HG03571 (cell line): ENCODE measurements at regions not wholly inside any gene's neighbourhood (a gene's known extent, or its start where the extent isn't known, plus 50 kb on each side); places are given as distances from the start of the nearest gene placed in this dataset.
"Not testable (repeated sequence)": the region's sequence is repeated elsewhere in the genome, so short reads cannot be mapped to it uniquely, and the experiment has no call there.

Source experiments
- ATAC-seq: cut with Tn5 transposase; IDR thresholded peaks from one replicate; pipeline ENCODE4 v1.9.1; 2021; ENCODE audit not compliant: unreplicated experiment

GRCh38 chr9:107586493-107586892, 96.9 kb upstream of the KLF4 start:
- no peak for ATAC-seq

DNA sequence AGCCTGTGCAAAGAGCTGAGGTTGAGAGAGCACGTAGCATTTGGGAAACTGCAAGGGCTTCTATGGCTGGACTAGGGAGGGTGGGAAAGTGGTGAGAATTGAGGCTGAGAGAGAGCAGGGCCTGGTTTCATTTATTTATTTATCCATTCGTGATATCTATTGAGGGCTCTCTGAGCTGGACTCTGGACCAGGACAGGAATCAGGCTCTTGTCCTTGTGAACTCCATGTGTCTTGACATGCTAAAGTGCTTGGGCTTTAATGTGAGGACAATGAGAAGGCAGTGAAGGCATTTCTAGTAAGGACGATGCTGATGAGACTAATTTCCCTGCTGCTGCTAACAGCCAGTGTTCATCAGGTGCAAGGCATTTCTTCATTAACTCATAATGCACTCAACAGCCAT, 95.9 kb upstream of the KLF4 start:
- no peak for ATAC-seq

DNA sequence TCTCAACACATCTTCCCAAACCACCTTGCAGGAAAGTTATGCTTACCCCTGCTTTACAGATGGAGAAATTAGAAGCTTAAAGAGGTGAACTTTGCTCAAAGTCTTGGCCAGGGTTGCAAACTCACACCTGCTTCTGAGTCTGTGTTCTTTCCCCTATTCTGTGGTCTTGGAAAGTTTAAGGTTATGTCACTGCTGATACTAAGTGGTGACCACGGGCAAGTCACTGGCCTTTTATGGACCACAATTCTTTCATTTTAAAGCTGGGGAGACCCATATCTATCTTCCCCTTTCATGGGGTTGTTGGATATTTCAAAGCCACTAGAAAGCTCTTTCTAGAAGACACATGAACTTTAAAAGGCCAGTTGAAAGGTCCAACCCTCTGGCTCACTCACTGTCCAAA, 95.4 kb upstream of the KLF4 start:
- no peak for ATAC-seq

- no peak for ATAC-seq
Measured at GRCh38 chr9:107584186-107584585, 94.6 kb upstream of the KLF4 start.

DNA sequence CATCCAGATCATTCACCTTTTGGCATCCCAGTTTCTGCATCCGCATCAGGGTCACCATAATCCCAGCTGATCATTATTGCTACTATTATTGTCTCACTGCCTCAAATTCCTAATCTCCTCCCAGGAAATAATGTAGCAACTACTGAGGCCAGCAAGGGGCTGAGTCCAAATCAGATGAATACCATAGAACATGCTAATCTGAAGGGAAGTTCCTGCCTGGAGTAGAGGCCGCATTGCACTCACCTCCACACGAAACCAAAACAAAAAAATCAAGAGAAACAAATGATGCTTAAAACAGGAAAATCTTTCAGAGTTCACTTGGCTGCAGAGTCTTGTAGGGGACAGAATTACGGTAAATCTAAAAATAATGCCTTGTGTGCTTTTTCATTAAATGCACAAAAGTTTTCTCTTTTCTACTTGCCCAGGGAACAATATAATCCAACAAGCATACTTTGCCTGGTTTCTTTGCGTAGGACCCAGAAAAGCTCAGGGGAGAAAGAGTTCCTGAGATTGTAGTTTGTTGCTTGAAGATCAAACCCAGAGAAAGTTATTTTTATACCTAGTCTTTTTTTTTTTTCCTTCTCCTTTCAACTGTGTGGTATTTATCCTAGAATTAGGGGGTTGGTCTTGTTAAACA, 87.7 kb upstream of the KLF4 start:
- ATAC-seq = no peak

DNA sequence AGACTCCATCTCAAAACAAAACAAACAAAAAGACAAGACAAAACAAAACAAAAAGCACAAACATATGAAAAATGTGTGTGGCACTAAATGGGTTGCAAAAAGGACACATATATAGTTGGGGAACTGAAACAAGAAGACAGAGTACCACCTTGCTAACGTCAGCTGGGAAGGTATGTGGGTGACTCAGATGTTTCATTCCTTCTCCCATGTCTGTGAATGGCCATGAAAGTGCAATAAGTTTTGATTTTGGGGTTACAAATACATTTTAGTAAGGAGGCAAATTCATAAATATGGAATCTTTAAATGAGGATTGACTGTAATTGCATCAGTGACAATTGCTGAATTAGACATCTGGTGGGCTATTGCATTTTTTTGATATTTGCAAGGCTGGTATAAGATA, 81.6 kb upstream of the KLF4 start:
- no peak for ATAC-seq

DNA sequence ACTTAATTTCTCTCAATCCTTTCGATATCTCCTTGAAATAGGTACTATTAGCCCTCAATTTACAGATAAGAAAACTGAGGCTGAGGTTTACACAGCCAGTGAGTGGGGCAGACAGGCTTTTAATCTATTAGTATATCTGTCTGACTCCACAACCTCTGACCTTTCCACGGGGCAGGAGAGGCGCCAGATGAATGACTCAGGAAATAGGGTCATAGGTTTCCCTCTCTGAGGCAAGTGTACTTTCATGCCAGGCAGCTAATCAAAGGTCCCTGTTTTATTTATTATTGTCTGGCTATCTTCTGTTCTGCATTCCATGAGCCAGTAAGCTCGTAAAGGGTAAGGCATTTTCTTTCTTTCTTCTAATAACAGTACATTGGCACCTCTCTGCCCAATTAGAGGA, 79.6 kb upstream of the KLF4 start:
- ATAC-seq = no peak

DNA sequence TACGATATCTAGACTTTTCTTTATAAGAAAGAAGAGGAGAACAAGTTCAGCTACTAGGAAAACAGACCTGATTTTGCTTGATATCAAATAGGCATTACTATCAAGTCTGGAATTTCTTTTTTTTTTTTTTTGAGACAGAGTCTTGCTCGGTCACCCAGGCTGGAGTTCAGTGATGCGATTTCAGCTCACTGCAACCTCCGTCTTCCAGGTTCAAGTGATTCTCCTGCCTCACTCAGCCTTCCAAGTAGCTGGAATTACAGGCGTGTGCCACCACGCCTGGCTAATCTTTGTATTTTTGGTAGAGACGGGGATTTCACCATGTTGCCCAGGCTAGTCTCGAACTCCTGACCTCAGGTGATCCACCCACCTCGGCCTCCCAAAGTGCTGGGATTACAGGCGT, 78.8 kb upstream of the KLF4 start:
- not testable (repeated sequence) for ATAC-seq

DNA sequence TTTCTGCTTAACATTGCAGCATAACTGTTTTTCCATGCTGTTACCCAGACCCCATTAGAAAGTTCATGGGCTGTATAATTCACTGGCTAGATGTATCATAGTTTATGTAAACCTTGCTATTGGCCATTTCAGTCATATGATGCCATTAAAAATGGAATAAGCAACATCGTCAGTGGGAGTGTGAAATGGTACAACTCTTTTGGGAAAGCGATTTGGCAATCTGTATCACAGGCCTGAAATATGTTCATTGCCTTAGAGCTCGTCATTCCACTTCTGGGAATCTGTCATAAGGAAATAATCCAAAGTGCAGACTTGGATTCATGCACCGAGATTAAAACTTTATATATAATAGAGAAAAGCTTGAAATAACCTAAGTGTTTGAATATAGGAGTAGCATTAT, 77.9 kb upstream of the KLF4 start:
- ATAC-seq = no peak

GRCh38 chr9:107566611-107567061, 77.1 kb upstream of the KLF4 start:
- ATAC-seq = no peak

GRCh38 chr9:107562798-107563197, 73.2 kb upstream of the KLF4 start:
- no peak for ATAC-seq

DNA sequence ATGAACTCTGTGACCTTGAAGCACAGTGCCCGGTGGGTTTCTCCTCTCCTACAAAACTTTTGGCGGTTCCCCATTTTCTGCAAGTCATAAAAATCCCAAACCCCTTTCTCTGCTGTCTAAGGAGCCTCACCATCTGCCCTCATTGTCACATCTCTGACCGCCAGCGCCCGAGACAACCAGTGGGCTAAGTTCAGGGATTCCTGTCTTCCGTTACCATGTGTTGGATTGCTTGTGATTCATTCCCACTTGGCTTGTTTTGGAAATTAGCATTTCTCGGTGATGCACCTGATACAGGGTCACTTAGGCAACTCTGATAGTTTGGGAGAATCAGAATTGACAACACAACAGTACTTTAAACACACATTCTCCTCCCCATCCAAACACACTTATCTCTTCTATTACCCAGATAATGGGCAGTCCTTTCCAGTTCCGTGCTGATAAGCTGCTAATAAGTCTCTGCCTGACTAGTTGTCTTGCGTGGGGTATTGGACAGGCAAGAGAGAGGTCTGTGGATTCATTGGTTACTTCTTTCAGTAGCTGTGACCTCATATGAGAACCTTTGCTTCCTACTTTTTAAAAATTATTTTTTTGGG, 70.0 kb upstream of the KLF4 start:
- no peak for ATAC-seq

DNA sequence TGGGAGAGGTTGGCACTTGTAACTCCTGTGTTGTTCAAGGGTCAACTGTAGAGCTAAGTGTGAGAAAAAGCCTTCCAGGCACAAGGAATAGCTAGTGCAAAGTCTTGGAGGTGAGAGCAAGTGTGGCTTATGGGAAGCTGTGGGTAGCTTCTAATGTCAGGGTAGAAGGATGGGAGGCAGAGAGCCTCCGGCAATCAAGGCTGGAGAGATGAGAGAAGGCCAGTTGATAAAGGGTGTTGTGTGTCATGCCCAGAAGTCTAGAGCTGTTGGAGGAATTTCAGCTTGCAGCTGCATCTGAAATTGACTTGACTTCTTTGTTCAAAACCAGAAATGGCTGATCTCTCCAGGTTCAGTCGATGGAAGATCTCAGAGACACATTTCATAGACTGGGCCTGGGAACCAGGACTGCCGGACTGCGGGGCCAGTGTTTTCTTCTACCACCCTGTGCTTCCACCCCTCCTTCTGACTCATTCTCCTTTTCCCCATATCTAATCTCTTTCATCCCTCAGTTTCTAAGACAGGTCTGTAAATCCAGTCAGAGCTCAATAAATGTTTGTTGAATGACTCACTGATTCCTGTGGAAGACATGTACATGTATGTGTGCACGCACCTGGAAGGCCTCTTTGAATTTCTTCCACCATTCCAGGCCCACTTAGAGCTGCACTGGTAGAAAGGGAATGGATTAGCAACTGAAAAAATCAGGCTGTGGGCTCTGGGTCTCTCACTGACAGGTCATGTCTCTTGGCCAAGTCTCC, 67.8 kb upstream of the KLF4 start:
- ATAC-seq = no peak

DNA sequence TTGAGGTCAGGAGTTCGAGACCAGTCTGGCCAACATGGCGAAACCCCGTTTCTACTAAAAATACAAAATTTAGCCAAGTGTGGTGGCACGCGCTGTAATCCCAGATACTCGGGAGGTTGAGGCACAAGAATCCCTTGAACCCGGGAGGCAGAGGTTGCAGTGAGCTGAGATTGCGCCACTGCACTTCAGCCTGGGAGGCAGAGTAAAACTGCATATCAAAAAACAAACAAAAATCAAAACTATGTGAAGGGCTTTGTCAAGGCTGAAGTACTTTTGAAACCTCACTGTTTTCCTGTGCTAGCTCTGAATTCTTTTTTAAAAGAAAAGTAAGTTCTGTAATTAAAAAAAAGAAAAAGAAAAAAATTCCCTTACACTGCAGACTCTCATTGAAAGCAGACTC, 65.1 kb upstream of the KLF4 start:
- no peak for ATAC-seq

DNA sequence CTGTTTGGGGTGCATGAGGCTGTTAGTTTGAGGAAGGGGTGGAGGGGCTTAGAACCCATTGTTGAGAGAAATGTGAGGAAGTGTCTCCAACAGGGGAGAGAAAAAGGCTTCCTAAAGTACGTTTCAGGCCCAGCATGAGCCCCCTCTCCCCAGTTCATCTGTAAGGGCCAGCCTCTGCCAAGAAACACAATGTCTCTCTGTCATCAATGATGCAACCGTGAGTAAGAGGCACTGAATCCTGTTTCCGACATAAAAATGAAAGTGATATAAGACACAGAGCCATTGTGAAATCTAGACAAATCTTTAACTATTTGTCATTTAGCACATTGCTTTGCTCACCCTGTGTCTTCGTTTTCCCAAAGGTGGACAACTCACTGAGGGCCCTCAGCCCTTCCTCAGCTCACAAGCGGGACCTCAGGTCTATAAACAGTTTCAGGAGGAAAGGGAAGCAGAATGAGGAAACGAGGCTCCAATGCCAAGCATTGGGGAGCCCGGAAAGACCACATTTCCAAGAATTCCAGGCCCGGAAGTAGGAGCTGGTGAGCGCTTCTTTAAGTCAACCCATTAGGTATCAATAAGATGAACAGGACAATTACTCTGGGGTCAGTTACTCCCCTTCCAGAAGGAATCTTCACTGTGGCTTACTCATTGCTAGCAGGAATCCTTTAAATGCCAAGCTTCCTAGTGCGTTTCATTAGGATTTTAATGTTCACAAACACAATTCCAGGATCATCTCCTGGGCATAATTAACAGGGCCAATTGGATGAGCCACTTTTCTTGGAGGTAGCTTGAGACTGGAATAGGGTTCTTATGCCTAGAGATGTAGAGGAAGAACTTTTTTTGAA, 59.0 kb upstream of the KLF4 start:
- no peak for ATAC-seq

GRCh38 chr9:107547772-107548297, 58.3 kb upstream of the KLF4 start:
- ATAC-seq = no peak

- ATAC-seq = no peak
Measured at GRCh38 chr9:107547303-107547702, 57.7 kb upstream of the KLF4 start.

DNA sequence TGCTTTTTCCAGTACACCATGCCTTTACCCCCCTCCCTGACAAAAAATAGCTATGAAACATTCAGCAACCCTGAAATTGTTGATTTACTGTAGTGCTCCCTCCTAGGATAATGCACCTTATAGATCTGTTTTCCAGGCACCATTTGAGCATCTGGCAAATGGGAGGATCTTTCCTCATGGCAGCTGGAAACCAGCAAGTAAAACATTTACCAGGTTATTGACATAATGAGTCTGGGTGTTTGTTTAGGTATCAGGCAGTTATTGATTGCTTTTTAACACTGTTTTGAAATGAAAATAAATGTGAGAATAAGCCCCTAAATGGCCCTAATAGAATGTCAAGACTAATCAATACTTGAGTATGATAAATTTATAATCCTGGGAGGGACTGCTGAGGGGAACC, 57.3 kb upstream of the KLF4 start:
- no peak for ATAC-seq

DNA sequence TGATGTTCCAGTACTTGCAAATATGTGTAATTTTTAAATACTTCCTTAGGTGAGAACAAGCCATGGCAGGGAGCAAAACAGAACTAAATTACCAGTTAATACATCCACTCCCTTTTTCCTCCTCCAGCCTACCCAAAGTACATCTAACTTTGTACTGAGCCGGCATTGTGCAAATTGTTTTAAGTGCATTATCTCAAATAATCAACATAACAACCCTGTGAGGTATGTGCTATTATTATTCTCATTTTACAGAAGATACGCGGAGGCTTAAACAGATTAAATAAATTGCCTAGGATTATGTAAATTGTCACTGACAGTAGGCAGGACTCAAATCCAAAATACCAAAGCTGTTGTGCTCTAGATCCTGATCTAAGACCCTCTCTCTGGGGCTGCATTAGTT, 55.5 kb upstream of the KLF4 start:
- no peak for ATAC-seq

DNA sequence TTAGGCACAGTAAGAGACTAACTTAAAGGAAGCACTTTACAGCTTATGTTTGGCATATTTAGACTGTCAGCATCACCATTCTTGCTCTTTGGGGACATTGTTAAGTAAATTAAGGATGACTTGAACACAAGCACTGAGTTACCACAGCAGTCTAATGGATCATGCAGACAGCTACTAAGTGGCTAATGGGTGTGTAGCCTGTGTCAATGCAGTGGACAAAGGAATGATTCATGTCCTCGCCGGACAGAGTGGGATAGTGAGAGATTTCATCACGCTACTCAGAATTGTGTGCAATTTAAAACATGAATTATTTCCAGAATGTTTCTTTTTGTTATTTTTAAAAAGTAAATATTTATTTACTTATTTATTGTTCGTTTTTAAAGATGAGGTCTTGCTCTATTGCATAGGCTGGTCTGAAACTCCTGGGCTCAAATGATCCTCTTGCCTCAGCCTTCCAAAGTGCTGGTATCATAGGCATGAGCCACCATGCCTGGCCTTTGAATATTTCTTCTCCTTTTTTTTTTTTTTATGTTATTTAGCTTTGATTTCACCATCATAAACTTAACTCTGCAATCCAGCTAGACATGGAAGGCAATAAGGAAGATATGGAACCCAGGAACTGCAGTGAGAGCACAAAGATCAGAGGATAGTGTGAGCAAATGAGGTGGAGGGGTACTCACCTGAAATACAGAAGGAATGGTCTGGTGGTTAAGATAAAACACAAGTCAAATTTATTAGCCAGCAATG, 53.0 kb upstream of the KLF4 start:
- ATAC-seq = no peak

GRCh38 chr9:107541523-107541922, 52.0 kb upstream of the KLF4 start:
- no peak for ATAC-seq
